Astrocyte of the spinal cord (primary cell): ENCODE measurements at regions not wholly inside any gene's neighbourhood (a gene's known extent, or its start where the extent isn't known, plus 50 kb on each side); places are given as distances from the start of the nearest gene placed in this dataset.
"Not testable (repeated sequence)": the region's sequence is repeated elsewhere in the genome, so short reads cannot be mapped to it uniquely, and the experiment has no call there.

ENCODE experiments used
- DNase-seq: peaks from one replicate; pipeline ENCODE4 v3.0.0; 2011; ENCODE audit warnings: low read depth, low spot score
- H3K4me3 ChIP-seq: 2 replicates; pipeline ENCODE4 v1.5.1; 2011; ENCODE audit warnings: low read depth, mild to moderate bottlenecking, low read length, moderate library complexity
- CTCF ChIP-seq: IDR thresholded peaks from 2 replicates; pipeline ENCODE4 v1.5.1; 2012; ENCODE audit warnings: low read depth, mild to moderate bottlenecking, low read length, inconsistent platforms
- in situ Hi-C: cut with HindIII; loops from 2 replicates; pipeline ENCODE4 v1.10.0; 2017; ENCODE audit warnings: low sequenced_read_pairs

GRCh38 chr6:144953552-144954240 lies 668.6 kb downstream of the UTRN start:
- peak; percentile 77 for DNase-seq
- H3K4me3 ChIP-seq, result no peak overlapping the region
- in situ Hi-C loops, result no loop called here
- TF ChIP-seq CTCF, result no peak

GRCh38 chr6:144954241-144954556 lies 669.1 kb downstream of the UTRN start:
- in situ Hi-C loops, result no loop called here
- DNase-seq, result no peak
- TF ChIP-seq CTCF, result no peak
- H3K4me3 ChIP-seq, result no peak overlapping the region

GRCh38 chr6:144955392-144955791 lies 670.3 kb downstream of the UTRN start:
- no peak for DNase-seq
- in situ Hi-C loops, result no loop called here
- H3K4me3 ChIP-seq, result no peak overlapping the region
- no peak for TF ChIP-seq CTCF

- peak; percentile 53 for DNase-seq
- no peak overlapping the region for H3K4me3 ChIP-seq
- TF ChIP-seq CTCF, result no peak
- in situ Hi-C loops, result no loop called here
Measured at GRCh38 chr6:144955859-144956258, 670.7 kb downstream of the UTRN start.

- not testable (repeated sequence) for DNase-seq
Measured at GRCh38 chr6:144956697-144957096, 671.6 kb downstream of the UTRN start.

GRCh38 chr6:144957236-144957937 lies 672.3 kb downstream of the UTRN start:
- no peak for TF ChIP-seq CTCF
- DNase-seq, result peak; percentile 20
- in situ Hi-C loops, result no loop called here
- H3K4me3 ChIP-seq, result no peak overlapping the region

More at GRCh38 chr6:144956697-144957096, 671.6 kb downstream of the UTRN start:
- H3K4me3 ChIP-seq, in situ Hi-C loops: not testable (repeated sequence)

GRCh38 chr6:144969154-144969553 lies 684.0 kb downstream of the UTRN start:
- no peak overlapping the region for H3K4me3 ChIP-seq
- TF ChIP-seq CTCF, result no peak
- no peak for DNase-seq
- in situ Hi-C loops, result no loop called here
